A673 (cell line): ENCODE measurements at regions not wholly inside any gene's neighbourhood (a gene's known extent, or its start where the extent isn't known, plus 50 kb on each side); places are given as distances from the start of the nearest gene placed in this dataset.

Experiments
- CTCF ChIP-seq: fragments of 300-800, 200-600 bp; sonication (generic); conservative IDR thresholded peaks from 2 replicates; pipeline ENCODE4 v1.5.1; 2017; ENCODE audit warnings: low read depth, mild to moderate bottlenecking, antibody characterized with exemption, low read length, moderate library complexity, mixed read lengths
- EZH2 ChIP-seq: fragments of 200-600 bp; sonication (generic); IDR thresholded peaks from 2 replicates; pipeline ENCODE4 v1.6.1; 2017; ENCODE audit warnings: borderline replicate concordance, low read depth, mild to moderate bottlenecking, mixed read lengths, antibody characterized with exemption, low read length; ENCODE audit not compliant: poor library complexity, severe bottlenecking

- TF ChIP-seq CTCF: no peak
- no peak for TF ChIP-seq EZH2
These were observed 155.5 kb downstream of the GJA1 start for GRCh38 chr6:121590916-121591315.
